OCI-LY7 (cell line): ENCODE measurements at regions not wholly inside any gene's neighbourhood (a gene's known extent, or its start where the extent isn't known, plus 50 kb on each side); places are given as distances from the start of the nearest gene placed in this dataset.

ENCODE experiments used
- BruUV-seq: library from RNA; stranded (reverse); fragments of 400-500 nt; replicated peaks from 2 replicates; lab custom pipeline; 2021; lab: Mats Ljungman, UMichigan
- CTCF ChIA-PET: fragments of 300-600 bp; sonication (Branson Sonifier 250); formaldehyde crosslinking; loops from one replicate; lab custom pipeline; 2022; ENCODE audit warnings: antibody characterized with exemption; ENCODE audit not compliant: unreplicated experiment; lab: Charles Lee
- POLR2A ChIA-PET: fragments of 300-600 bp; sonication (Branson Sonifier 250); formaldehyde crosslinking; loops from one replicate; lab custom pipeline; 2022; ENCODE audit warnings: antibody characterized with exemption; lab: Charles Lee
- DNase-seq: peaks from one replicate; pipeline ENCODE4 v3.0.0-alpha.2; 2015; ENCODE audit warnings: low spot score
- H2AFZ ChIP-seq: fragments of 200-600 bp; sonication (generic), shearing (Covaris generic); 2 replicates; pipeline ENCODE4 v1.6.1; 2014; ENCODE audit warnings: mild to moderate bottlenecking, antibody characterized with exemption, low read length, moderate library complexity
- H3K27ac ChIP-seq: fragments of 200-600 bp; sonication (generic); 2 replicates; pipeline ENCODE4 v1.5.1; 2014; ENCODE audit warnings: mixed run types, low read depth, mild to moderate bottlenecking, moderate library complexity, low read length, inconsistent platforms; ENCODE audit not compliant: poor library complexity, severe bottlenecking
- H3K36me3 ChIP-seq: fragments of 200-600 bp; sonication (generic); 2 replicates; pipeline ENCODE4 v1.6.1; 2014; ENCODE audit warnings: mild to moderate bottlenecking, antibody characterized with exemption, low read length, moderate library complexity, mixed read lengths; ENCODE audit not compliant: insufficient read depth
- H3K4me1 ChIP-seq: fragments of 200-600 bp; sonication (generic); 2 replicates; pipeline ENCODE4 v1.5.1; 2014; ENCODE audit warnings: mild to moderate bottlenecking, low read length; ENCODE audit not compliant: insufficient read depth, poor library complexity, severe bottlenecking
- H3K4me2 ChIP-seq: fragments of 200-600 bp; sonication (generic); 2 replicates; pipeline ENCODE4 v1.6.1; 2014; ENCODE audit warnings: mild to moderate bottlenecking, low read length
- H3K4me3 ChIP-seq: fragments of 200-600 bp; sonication (generic); 2 replicates; pipeline ENCODE4 v1.5.1; 2014; ENCODE audit warnings: mild to moderate bottlenecking, low read depth, low read length; ENCODE audit not compliant: poor library complexity, severe bottlenecking
- H3K79me2 ChIP-seq: fragments of 200-600 bp; sonication (generic); 2 replicates; pipeline ENCODE4 v1.6.1; 2016; ENCODE audit warnings: low read depth, mild to moderate bottlenecking, low read length, moderate library complexity, mixed read lengths; ENCODE audit not compliant: insufficient read depth
- H3K9me2 ChIP-seq: fragments of 200-600 bp; sonication (generic); 2 replicates; pipeline ENCODE4 v1.6.1; 2016; ENCODE audit warnings: mild to moderate bottlenecking, low read length, mixed read lengths; ENCODE audit not compliant: insufficient read depth
- H3K9me3 ChIP-seq: fragments of 200-600 bp; sonication (generic); 2 replicates; pipeline ENCODE4 v1.6.1; 2014; ENCODE audit warnings: mild to moderate bottlenecking, mixed run types, low read length, mixed read lengths
- H4K20me1 ChIP-seq: fragments of 200-600 bp; sonication (generic); 2 replicates; pipeline ENCODE4 v1.6.1; 2014; ENCODE audit warnings: mild to moderate bottlenecking, antibody characterized with exemption, low read length, moderate library complexity, mixed read lengths; ENCODE audit not compliant: insufficient read depth
- EZH2phosphoT487 ChIP-seq: fragments of 200-600 bp; sonication (generic); IDR thresholded peaks from 2 replicates; pipeline ENCODE4 v1.6.1; 2018; ENCODE audit warnings: low read depth, borderline replicate concordance, mild to moderate bottlenecking, mixed run types, antibody characterized with exemption, low read length, moderate library complexity, mixed read lengths
- intact Hi-C: fragments of 100-400 bp; cut with micrococcal nuclease; formaldehyde crosslinking; loops from one replicate; pipeline ENCODE4 v1.10.0; 2022; ENCODE audit not compliant: unreplicated experiment
- TF ChIP-seq, protein P1 (sequence below): fragments of 200-600 bp; sonication (generic); conservative IDR thresholded peaks from 2 replicates; pipeline ENCODE4 v1.5.1; 2014; ENCODE audit warnings: mild to moderate bottlenecking, antibody characterized with exemption, low read length, moderate library complexity, mixed read lengths

DNA sequence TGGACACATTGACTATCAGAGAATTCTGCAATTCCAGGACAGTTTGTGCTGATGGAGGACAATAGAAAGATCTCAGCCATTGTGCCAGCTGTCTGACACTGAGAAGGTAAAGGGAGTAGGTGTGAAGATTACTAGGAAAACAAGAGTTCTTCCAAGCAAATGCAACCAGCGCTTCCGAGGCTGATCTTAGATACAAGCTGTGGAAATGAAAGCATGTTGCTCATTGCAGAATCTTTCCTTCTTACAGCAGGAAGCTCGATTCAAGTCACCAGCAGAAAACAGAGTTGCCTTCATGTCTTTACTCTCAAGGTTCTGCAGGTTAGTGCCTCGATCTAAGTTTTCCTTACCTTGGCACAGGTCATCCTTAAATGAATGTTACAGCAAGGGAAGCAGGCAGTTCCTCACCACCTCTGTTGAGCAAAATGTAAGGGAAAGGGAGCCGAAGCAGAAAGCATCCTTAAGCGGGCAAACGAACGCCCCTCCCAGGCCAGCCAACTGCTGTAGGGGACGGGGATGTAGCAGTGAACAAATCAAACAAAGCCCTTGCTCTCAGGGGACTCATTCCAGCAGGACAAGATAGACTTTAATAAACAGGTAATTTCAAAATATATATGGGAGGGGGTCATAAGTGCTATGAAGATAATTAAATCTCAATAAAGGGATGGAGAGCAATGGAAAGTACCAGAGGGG lies 54.3 kb downstream of the MARCHF4 start:
- Histone ChIP-seq H3K9me2 (no peaks in the 10 kb centered on the region), H2AFZ (no peak overlapping the region), H3K27ac (no peak overlapping the region), H3K4me3 (no peak overlapping the region), H3K4me1 (no peaks in the 10 kb centered on the region), H3K79me2 (no peaks in the 10 kb centered on the region), H3K9me3 (no peaks in the 10 kb centered on the region), H3K4me2 (no peak overlapping the region), H3K36me3 (no peaks in the 10 kb centered on the region), H4K20me1 (no peaks in the 10 kb centered on the region)
- intact Hi-C loops = no loop called here
- ChIA-PET CTCF (no interaction called here), POLR2A (interaction anchor here (0.5 to 1.1 kb wide), 2 partner anchors 10 to 1465 kb away, joined by 3 to 5 read pairs; no protein-coding TSS in a partner anchor)
- no peak for DNase-seq
- no TSS peak for BruUV-seq
- no peak for TF ChIP-seq EZH2phosphoT487
- TF ChIP-seq, protein P1, sequence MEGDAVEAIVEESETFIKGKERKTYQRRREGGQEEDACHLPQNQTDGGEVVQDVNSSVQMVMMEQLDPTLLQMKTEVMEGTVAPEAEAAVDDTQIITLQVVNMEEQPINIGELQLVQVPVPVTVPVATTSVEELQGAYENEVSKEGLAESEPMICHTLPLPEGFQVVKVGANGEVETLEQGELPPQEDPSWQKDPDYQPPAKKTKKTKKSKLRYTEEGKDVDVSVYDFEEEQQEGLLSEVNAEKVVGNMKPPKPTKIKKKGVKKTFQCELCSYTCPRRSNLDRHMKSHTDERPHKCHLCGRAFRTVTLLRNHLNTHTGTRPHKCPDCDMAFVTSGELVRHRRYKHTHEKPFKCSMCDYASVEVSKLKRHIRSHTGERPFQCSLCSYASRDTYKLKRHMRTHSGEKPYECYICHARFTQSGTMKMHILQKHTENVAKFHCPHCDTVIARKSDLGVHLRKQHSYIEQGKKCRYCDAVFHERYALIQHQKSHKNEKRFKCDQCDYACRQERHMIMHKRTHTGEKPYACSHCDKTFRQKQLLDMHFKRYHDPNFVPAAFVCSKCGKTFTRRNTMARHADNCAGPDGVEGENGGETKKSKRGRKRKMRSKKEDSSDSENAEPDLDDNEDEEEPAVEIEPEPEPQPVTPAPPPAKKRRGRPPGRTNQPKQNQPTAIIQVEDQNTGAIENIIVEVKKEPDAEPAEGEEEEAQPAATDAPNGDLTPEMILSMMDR = no peak

DNA sequence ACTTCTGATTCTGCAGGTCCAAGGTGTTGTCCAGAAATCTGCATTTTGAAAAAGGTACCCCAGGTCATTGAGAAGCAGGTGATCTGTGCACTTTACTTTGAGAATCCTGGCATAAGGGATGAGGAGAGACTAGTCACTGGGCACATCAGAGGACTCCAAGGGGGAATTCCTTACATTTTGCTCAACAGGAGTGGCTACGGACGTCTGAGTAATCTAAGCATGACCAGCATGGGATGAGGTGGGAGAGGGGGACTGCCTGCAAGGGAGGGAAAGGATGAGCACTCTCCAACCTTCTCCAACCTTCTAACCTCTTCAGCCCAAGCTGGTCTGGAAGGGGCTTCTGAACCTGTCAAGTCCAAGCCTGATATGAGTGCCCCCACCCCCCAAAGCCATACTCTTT lies 55.5 kb downstream of the MARCHF4 start:
- no peak for TF ChIP-seq EZH2phosphoT487
- TF ChIP-seq, protein P1 = no peak
- no peak overlapping the region for H3K4me2 ChIP-seq
- no peak overlapping the region for H3K27ac ChIP-seq
- no TSS peak for BruUV-seq
- H3K36me3 ChIP-seq = no peaks in the 10 kb centered on the region
- no peaks in the 10 kb centered on the region for H3K9me2 ChIP-seq
- no peaks in the 10 kb centered on the region for H3K4me1 ChIP-seq
- ChIA-PET POLR2A (no interaction called here), CTCF (no interaction called here)
- H4K20me1 ChIP-seq = no peaks in the 10 kb centered on the region
- H3K9me3 ChIP-seq = no peaks in the 10 kb centered on the region
- no peak overlapping the region for H3K4me3 ChIP-seq
- no peak overlapping the region for H2AFZ ChIP-seq
- no peak for DNase-seq
- intact Hi-C loops = no loop called here
- H3K79me2 ChIP-seq = no peaks in the 10 kb centered on the region

DNA sequence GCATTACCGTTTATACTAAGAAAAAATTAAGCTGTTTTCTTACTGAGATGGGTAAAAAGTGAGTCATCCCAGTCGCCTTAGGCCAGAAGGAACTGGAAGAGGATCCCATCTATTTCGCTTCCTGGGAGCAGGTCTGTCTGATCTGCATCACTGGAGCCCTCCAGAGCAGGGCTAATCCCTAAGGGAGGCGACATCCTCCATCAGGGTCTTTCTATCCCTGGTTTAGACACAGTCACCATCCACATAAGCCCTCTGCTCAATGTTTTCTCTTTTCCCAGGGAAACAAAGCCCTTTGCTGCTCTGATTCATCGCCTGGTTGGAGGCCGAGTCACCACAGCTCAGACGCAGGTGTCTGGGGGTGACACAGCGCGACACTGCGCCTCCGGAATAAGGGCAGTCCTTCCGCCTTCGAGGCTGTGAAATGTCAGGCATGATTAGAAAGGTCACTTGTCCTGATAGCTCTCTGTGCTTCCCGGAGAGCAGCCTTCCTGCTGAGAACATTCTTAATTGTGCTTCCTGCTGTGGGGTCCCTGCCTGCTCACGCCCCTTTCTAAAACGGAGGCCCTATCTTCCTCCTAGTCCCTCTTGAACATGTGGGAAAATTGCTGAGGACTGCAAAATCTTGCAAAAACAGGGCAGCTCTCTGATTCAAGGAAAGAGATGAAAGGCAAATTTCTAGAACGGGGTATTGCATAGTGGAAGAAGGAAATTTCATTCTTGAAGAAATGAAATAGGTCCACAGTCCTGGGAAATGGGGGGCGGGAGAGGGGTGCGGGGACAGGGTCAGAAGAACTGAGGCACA lies 56.3 kb downstream of the MARCHF4 start:
- H2AFZ ChIP-seq = no peak overlapping the region
- ChIA-PET CTCF (no interaction called here), POLR2A (interaction anchor here (0.8 kb wide), 1 partner anchor 393 kb away, joined by 3 read pairs; no protein-coding TSS in a partner anchor)
- BruUV-seq = no TSS peak
- no peak overlapping the region for H3K27ac ChIP-seq
- H3K4me1 ChIP-seq = no peaks in the 10 kb centered on the region
- H3K79me2 ChIP-seq = no peaks in the 10 kb centered on the region
- no peaks in the 10 kb centered on the region for H3K9me2 ChIP-seq
- no peaks in the 10 kb centered on the region for H3K9me3 ChIP-seq
- H3K4me2 ChIP-seq = no peak overlapping the region
- intact Hi-C loops = no loop called here
- TF ChIP-seq EZH2phosphoT487 = no peak
- TF ChIP-seq, protein P1 = no peak
- H3K36me3 ChIP-seq = no peaks in the 10 kb centered on the region
- no peak for DNase-seq
- H4K20me1 ChIP-seq = no peaks in the 10 kb centered on the region
- no peak overlapping the region for H3K4me3 ChIP-seq
